A673 (cell line): ENCODE measurements at regions not wholly inside any gene's neighbourhood (a gene's known extent, or its start where the extent isn't known, plus 50 kb on each side); places are given as distances from the start of the nearest gene placed in this dataset.
A peak's percentile ranks its signal among the peaks of the same experiment; 100 is the strongest.

ENCODE experiments used
- BruUV-seq: library from RNA; stranded (reverse); fragments of 400-500 nt; replicated peaks from 2 replicates; lab custom pipeline; 2021; lab: Mats Ljungman, UMichigan
- CTCF ChIA-PET: fragments of 300-600 bp; sonication (Branson Sonifier 250); formaldehyde crosslinking; loops from one replicate; lab custom pipeline; 2022; ENCODE audit warnings: antibody characterized with exemption; lab: Charles Lee
- POLR2A ChIA-PET: fragments of 300-600 bp; sonication (Branson Sonifier 250); formaldehyde crosslinking; loops from one replicate; lab custom pipeline; 2022; ENCODE audit warnings: antibody characterized with exemption; ENCODE audit not compliant: low non-redundant PET; lab: Charles Lee
- DNase-seq: peaks from one replicate; pipeline ENCODE4 v3.0.0-alpha.2; 2015; ENCODE audit warnings: low spot score
- H3K27ac ChIP-seq: fragments of 200-600 bp; sonication (generic); 2 replicates; pipeline ENCODE4 v1.5.1; 2016; ENCODE audit warnings: mixed run types, low read depth, mild to moderate bottlenecking, mixed read lengths, antibody characterized with exemption, low read length; ENCODE audit not compliant: poor library complexity, severe bottlenecking
- H3K27me3 ChIP-seq: fragments of 200-600 bp; sonication (generic); replicated peaks from 2 replicates; pipeline ENCODE4 v1.6.1; 2017; ENCODE audit warnings: mixed run types, low read depth, mild to moderate bottlenecking, mixed read lengths, antibody characterized with exemption, low read length; ENCODE audit not compliant: insufficient read depth, poor library complexity
- H3K36me3 ChIP-seq: fragments of 200-600 bp; sonication (generic); 2 replicates; pipeline ENCODE4 v1.6.1; 2016; ENCODE audit warnings: mixed run types, mild to moderate bottlenecking, mixed read lengths, antibody characterized with exemption, low read length; ENCODE audit not compliant: insufficient read depth, poor library complexity, severe bottlenecking
- H3K4me1 ChIP-seq: fragments of 200-600 bp; sonication (generic); 2 replicates; pipeline ENCODE4 v1.6.1; 2017; ENCODE audit warnings: mixed run types, mild to moderate bottlenecking, mixed read lengths, antibody characterized with exemption, low read length; ENCODE audit not compliant: insufficient read depth, poor library complexity, severe bottlenecking
- H3K4me3 ChIP-seq: fragments of 200-600 bp; sonication (generic); 2 replicates; pipeline ENCODE4 v1.5.1; 2016; ENCODE audit warnings: low read depth, mixed run types, mild to moderate bottlenecking, mixed read lengths, low read length; ENCODE audit not compliant: poor library complexity, severe bottlenecking
- H3K9me3 ChIP-seq: fragments of 200-600 bp; sonication (generic); 2 replicates; pipeline ENCODE4 v1.6.1; 2016; ENCODE audit warnings: mixed run types, low read depth, mild to moderate bottlenecking, mixed read lengths, antibody characterized with exemption, low read length; ENCODE audit not compliant: poor library complexity, severe bottlenecking
- CTCF ChIP-seq: fragments of 300-800, 200-600 bp; sonication (generic); conservative IDR thresholded peaks from 2 replicates; pipeline ENCODE4 v1.5.1; 2017; ENCODE audit warnings: low read depth, mild to moderate bottlenecking, antibody characterized with exemption, low read length, moderate library complexity, mixed read lengths
- EZH2 ChIP-seq: fragments of 200-600 bp; sonication (generic); IDR thresholded peaks from 2 replicates; pipeline ENCODE4 v1.6.1; 2017; ENCODE audit warnings: borderline replicate concordance, low read depth, mild to moderate bottlenecking, mixed read lengths, antibody characterized with exemption, low read length; ENCODE audit not compliant: poor library complexity, severe bottlenecking
- intact Hi-C: fragments of 100-400 bp; cut with micrococcal nuclease; formaldehyde crosslinking; loops from one replicate; pipeline ENCODE4 v1.10.0; 2022; ENCODE audit not compliant: unreplicated experiment

GRCh38 chr6:156515242-156515641 is 261.9 kb upstream of the ARID1B start:
- BruUV-seq = no TSS peak
- Histone ChIP-seq H3K36me3 (no peaks in the 10 kb centered on the region), H3K4me3 (no peak overlapping the region), H3K27ac (no peak overlapping the region), H3K27me3 (no peaks in the 10 kb centered on the region), H3K4me1 (no peaks in the 10 kb centered on the region), H3K9me3 (peaks cover 6% of the 10 kb centered on the region)
- ChIA-PET POLR2A (no interaction called here), CTCF (no interaction called here)
- peak; percentile 1 for DNase-seq
- TF ChIP-seq CTCF = no peak
- TF ChIP-seq EZH2 = no peak
- intact Hi-C loops = no loop called here

- intact Hi-C loops = no loop called here
- Histone ChIP-seq H3K9me3 (no peaks in the 10 kb centered on the region), H3K4me1 (no peaks in the 10 kb centered on the region), H3K27me3 (no peaks in the 10 kb centered on the region), H3K4me3 (no peak overlapping the region), H3K27ac (no peak overlapping the region), H3K36me3 (no peaks in the 10 kb centered on the region)
- DNase-seq = no peak
- ChIA-PET CTCF (no interaction called here), POLR2A (no interaction called here)
- no TSS peak for BruUV-seq
- no peak for TF ChIP-seq CTCF
Observed at GRCh38 chr6:156513504-156513903, 263.7 kb upstream of the ARID1B start.

GRCh38 chr6:156511570-156511969 is 265.6 kb upstream of the ARID1B start:
- ChIA-PET CTCF (no interaction called here), POLR2A (no interaction called here)
- Histone ChIP-seq H3K4me3 (no peak overlapping the region), H3K4me1 (no peaks in the 10 kb centered on the region), H3K9me3 (no peaks in the 10 kb centered on the region), H3K27me3 (no peaks in the 10 kb centered on the region), H3K36me3 (no peaks in the 10 kb centered on the region), H3K27ac (no peak overlapping the region)
- intact Hi-C loops = no loop called here
- no peak for DNase-seq
- TF ChIP-seq EZH2 (no peak), CTCF (no peak)
- no TSS peak for BruUV-seq
